ENCODE measurements at regions not wholly inside any gene's neighbourhood (a gene's known extent, or its start where the extent isn't known, plus 50 kb on each side); places are given as distances from the start of the nearest gene placed in this dataset.

DNA sequence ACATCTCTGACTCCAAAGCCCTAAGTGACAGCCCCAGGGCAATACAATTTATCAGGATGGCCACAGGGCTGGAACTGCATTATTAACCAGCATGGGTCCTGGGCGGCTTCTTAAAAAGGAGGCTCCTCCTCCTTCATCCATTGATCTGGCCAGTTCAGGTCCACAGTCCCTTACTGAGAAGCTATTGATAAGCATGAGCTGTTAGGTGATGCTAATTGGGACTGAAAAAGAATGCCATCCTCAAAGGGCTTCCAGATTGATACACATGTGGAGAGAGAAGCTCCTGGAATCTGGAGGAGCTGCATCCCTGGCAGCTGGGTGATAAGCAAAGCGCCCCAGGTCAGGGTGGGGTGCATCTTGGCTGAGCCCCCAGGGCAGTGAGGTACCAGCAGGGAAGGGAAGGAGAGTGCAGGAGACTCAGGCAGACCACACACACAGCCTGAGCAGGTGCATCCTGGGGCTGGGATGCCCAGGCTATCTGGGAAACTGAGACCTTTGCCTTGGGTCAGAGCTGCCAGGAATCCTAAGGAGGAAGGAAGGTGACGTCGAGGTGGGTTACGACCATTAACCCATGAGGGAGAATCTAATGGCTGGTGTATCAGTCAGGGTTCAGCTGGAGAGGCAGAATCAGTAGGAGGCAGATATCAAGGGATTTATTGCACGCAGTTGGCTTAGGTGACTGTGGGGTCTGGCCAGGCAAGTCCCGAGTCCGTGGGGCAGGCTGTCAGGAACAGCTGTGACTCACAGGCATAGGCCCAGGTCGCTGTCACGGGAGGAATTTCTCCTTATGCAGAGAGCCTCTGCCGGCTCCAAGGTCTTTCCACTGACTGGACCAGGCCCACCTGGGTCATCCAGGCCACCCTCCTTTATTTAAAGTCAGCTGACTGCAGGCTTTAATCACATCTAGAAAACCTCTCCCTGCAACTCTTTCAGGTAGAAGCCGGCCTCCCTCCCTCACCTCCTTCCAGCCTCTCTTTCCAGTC lies 261.2 kb downstream of the BMP7 start:
- DNase-seq = no peak
- ChIA-PET CTCF (interaction anchor here (1.0 kb wide), 1 partner anchor 85 kb away, joined by 3 read pairs; no protein-coding TSS in a partner anchor), POLR2A (no interaction called here)
- intact Hi-C loops (cut with micrococcal nuclease) = no loop called here
- H3K4me1 Mint-ChIP-seq (ENCODE audit: low read depth) = no peaks in the 10 kb centered on the region
- H3K9me3 Mint-ChIP-seq = no peaks in the 10 kb centered on the region
- no peaks in the 10 kb centered on the region for H3K36me3 Mint-ChIP-seq (ENCODE audit: low read depth)
- peaks cover 6% of the 10 kb centered on the region for H3K27me3 Mint-ChIP-seq
- no peak for ATAC-seq
- H3K4me3 Mint-ChIP-seq = no peak overlapping the region
- H3K27ac Mint-ChIP-seq = no peak overlapping the region
- TF ChIP-seq, protein P1, sequence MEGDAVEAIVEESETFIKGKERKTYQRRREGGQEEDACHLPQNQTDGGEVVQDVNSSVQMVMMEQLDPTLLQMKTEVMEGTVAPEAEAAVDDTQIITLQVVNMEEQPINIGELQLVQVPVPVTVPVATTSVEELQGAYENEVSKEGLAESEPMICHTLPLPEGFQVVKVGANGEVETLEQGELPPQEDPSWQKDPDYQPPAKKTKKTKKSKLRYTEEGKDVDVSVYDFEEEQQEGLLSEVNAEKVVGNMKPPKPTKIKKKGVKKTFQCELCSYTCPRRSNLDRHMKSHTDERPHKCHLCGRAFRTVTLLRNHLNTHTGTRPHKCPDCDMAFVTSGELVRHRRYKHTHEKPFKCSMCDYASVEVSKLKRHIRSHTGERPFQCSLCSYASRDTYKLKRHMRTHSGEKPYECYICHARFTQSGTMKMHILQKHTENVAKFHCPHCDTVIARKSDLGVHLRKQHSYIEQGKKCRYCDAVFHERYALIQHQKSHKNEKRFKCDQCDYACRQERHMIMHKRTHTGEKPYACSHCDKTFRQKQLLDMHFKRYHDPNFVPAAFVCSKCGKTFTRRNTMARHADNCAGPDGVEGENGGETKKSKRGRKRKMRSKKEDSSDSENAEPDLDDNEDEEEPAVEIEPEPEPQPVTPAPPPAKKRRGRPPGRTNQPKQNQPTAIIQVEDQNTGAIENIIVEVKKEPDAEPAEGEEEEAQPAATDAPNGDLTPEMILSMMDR (IDR thresholded peaks at IDR 0.05) = no peak

DNA sequence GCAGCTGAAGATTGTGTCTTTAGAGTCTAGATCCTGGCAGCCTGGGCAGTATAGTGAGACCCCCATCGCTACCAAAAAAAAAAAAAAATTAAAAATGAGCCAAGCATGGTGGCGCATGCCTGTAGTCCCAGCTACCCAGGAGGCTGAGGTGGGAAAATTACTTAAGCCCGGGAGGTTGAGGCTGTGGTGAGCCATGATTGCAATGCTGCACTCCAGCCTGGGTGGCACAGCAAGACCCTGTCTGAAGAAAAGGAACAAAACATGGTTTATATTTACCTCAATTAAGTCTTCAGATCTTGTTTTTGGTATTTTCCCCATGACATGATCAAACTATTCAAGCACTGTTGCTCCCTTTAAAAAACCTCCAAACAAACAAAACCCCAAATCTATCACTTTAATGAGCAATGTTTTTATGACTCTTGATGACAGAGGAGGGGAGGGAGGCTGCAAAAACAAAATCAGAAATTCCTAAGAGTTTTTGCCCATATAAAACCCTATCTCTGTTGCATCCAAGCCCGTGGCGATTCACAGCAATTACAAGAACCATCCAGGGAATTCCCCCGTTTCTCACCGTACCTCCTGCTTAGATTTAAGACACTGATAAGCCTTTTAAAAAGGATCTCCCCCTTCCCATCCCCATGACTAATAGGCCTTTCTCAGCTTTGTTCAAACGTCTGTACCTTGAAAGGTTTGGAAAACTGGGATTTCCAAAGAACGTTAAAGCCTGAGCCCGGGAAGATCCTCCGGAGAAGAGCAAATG lies 259.9 kb downstream of the BMP7 start:
- no peaks in the 10 kb centered on the region for H3K36me3 Mint-ChIP-seq (ENCODE audit: low read depth)
- DNase-seq (no peak), ATAC-seq (no peak)
- H3K4me1 Mint-ChIP-seq (ENCODE audit: low read depth) = no peaks in the 10 kb centered on the region
- H3K27me3 Mint-ChIP-seq = peaks cover 13% of the 10 kb centered on the region
- H3K27ac Mint-ChIP-seq = no peak overlapping the region
- no peak overlapping the region for H3K4me3 Mint-ChIP-seq
- intact Hi-C loops (cut with micrococcal nuclease) = no loop called here
- POLR2A ChIA-PET = no interaction called here
- no peaks in the 10 kb centered on the region for H3K9me3 Mint-ChIP-seq
- TF ChIP-seq, protein P1 (IDR thresholded peaks at IDR 0.05) = no peak
- CTCF ChIA-PET = no interaction called here

DNA sequence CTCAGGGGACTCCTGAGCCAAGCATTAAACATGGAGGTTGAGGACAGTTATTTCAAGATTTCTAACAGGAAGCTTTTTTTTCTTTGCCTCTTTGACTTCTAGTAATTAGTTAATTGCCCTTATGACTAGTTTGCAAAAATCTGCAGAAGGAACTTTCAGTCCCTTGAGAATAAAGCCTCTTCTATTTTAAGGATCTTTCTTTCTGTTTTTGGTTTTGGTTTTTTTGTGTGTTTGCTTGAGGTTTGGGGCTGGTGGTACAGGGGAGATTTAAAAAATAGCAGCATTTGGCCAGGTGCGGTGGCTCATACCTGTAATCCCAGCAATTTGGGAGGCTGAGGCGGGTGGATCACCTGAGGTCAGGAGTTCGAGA lies 259.3 kb downstream of the BMP7 start:
- intact Hi-C loops (cut with micrococcal nuclease) = no loop called here
- DNase-seq = no peak
- H3K36me3 Mint-ChIP-seq (ENCODE audit: low read depth) = no peaks in the 10 kb centered on the region
- H3K27me3 Mint-ChIP-seq = peaks cover 14% of the 10 kb centered on the region
- no peaks in the 10 kb centered on the region for H3K4me1 Mint-ChIP-seq (ENCODE audit: low read depth)
- ChIA-PET CTCF (no interaction called here), POLR2A (no interaction called here)
- no peaks in the 10 kb centered on the region for H3K9me3 Mint-ChIP-seq
- TF ChIP-seq, protein P1 (IDR thresholded peaks at IDR 0.05) = no peak
- no peak overlapping the region for H3K4me3 Mint-ChIP-seq
- no peak for ATAC-seq
- H3K27ac Mint-ChIP-seq = no peak overlapping the region

DNA sequence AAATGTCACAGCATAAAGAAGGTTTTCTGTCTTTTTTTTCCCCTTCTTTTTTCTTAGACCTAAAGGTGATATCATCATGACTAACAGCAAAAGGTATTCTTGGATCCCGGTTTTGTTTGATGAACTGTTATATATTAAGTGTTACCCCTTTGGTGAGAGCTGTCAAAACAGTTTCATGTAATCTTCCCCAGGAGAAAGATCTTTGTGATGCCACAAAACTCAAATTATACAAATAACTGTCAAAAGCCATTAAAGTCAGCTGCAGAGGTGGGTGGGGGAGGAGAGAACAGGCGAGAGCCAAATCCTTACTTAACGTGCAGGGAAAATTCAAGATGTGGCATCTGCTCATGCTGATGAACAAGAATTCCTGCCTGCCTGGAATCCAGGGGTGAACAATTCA lies 258.2 kb downstream of the BMP7 start:
- Mint-ChIP-seq H3K9me3 (no peaks in the 10 kb centered on the region), H3K27ac (no peak overlapping the region), H3K27me3 (peaks cover 17% of the 10 kb centered on the region), H3K4me1 (ENCODE audit: low read depth) (no peaks in the 10 kb centered on the region), H3K4me3 (no peak overlapping the region), H3K36me3 (ENCODE audit: low read depth) (no peaks in the 10 kb centered on the region)
- TF ChIP-seq, protein P1 (IDR thresholded peaks at IDR 0.05) = no peak
- ATAC-seq = no peak
- intact Hi-C loops (cut with micrococcal nuclease) = no loop called here
- ChIA-PET CTCF (no interaction called here), POLR2A (no interaction called here)
- DNase-seq = no peak

DNA sequence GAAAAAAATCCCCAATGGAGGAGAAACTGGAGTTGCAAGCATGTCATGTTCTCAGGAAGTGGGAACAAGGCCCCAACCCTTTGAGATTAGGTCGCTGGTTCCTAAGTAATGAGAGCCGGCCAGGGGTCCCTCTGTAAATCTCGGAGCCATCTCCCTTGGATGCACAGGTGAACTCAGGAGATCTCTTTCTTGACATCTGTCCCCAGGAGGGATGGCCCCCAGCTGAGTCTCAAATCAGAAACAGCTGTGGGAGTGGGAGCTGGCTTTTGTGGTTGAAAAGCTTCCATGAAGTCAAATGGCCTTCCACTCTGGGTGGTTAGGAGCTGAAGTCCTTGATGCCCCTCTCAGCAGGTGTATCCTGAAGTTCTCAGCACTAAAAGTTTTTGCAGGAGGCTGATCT lies 257.1 kb downstream of the BMP7 start:
- intact Hi-C loops (cut with micrococcal nuclease) = no loop called here
- no peak for DNase-seq
- TF ChIP-seq, protein P1 (IDR thresholded peaks at IDR 0.05) = no peak
- H3K9me3 Mint-ChIP-seq = no peaks in the 10 kb centered on the region
- no peaks in the 10 kb centered on the region for H3K4me1 Mint-ChIP-seq (ENCODE audit: low read depth)
- no peak for ATAC-seq
- no peak overlapping the region for H3K27ac Mint-ChIP-seq
- ChIA-PET CTCF (no interaction called here), POLR2A (no interaction called here)
- no peaks in the 10 kb centered on the region for H3K36me3 Mint-ChIP-seq (ENCODE audit: low read depth)
- H3K4me3 Mint-ChIP-seq = no peak overlapping the region
- peaks cover 20% of the 10 kb centered on the region for H3K27me3 Mint-ChIP-seq
